DMS53 treated with DMSO at 0.1 percent for 48 hours (cell line): ENCODE measurements at regions not wholly inside any gene's neighbourhood (a gene's known extent, or its start where the extent isn't known, plus 50 kb on each side); places are given as distances from the start of the nearest gene placed in this dataset.

Experiments used
- DNase-seq: peaks from one replicate; lab custom pipeline; 2025; ENCODE audit not compliant: unreplicated experiment; lab: John Stamatoyannopoulos, UW

DNA sequence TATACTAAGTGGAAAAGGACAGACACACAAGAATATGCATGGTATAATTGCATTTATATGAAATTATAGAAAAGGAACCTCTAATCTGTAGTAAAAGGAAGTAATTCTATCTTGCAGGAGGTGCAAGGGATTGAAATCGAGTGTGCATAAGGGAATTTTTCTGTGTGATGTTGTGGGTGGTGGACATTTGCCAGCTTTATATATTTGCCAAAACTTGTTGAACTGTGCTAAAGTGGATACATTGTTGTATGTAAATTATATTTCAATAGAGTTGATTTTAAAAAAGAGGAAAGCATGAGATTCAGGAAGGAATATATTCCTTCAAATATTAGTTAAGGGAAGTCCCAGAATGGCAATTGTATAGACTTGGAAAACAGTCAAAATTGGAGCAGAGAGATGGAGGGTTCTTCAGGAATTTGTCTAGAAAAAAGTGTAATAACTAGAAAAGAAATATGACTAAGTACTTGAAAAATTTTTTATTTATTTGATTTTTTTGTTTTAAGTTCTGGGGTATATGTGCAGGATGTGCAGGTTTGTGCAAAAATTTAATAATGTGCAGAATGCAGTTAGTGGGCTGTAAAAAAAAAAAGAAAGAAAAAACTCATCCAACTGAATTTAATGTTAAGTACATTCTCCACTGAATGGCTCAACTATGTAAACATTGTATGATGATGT, 96.1 kb downstream of the ARL4A start:
- no peak for DNase-seq

DNA sequence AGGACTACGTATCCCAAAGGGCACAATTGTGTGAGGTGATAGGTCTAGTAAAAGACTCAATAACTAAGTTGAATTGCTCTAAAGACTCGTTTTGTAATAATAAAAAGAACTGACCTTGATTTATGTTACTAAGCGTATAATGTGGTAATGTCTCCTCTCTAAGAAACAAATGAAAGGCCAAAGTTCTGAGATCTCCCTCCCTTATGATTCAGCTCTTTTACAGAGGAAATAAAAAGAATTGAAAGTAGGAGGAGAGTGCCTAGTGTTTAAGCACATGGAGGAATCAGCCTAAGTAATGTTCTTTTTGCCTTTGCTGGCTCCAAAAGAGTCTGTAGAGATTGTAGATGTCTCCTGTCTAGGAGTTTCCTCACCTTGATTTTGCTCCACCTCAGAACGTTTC, 98.0 kb downstream of the ARL4A start:
- no peak for DNase-seq

DNA sequence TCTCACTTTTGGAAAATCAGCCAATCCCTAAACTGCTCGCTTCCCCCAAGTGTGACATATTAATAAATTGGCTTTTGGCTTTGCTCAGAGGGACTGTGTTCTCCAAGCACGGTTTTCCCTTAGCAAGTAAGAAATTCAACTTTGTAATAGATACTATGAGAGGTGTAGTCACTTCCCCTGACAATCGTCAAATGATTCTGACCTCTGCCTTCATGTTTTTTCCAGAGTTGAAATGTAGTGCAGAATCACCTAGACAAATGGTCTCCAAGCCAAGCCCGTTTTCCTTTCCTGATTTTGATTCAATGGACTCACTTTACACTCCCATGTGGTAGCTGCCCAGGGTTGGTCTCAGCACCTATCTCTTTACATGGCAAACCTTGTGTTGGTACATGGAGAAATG, 99.1 kb downstream of the ARL4A start:
- no peak for DNase-seq

DNA sequence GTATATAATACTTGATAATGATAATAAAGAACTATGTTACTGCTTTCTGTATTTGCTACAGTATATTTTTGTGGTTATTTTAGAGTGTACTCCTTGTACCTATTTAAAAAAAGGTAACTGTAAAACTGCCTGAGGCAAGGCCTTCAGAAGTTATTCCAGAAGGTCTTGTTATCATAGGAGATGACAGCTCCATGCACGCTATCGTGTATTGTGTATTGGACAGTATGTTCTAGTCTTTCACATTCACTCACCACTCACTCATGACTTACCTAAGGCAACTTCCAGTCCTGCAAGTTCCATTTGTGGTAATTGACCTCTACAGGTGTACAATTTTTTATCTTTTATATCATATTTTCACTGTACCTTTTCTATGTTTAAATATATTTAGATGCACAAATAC, 100.7 kb downstream of the ARL4A start:
- no peak for DNase-seq

DNA sequence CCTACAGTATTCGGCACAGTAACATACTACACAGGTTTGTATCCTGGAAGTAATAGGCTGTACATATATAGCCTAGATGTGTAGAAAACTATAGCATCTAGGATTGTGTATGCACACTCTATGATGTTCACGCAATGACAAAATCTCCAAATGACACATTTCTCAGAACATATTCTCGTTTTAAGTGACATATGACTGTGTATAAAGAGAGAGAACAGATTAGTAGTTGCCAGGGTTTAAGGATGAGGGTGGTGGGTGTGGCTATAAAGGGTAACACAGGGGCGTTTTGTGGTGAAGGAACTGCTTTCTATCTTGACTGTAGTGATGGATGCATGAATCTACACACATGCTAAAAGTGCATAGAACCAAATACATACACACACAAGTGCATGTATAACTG, 101.2 kb downstream of the ARL4A start:
- no peak for DNase-seq

DNA sequence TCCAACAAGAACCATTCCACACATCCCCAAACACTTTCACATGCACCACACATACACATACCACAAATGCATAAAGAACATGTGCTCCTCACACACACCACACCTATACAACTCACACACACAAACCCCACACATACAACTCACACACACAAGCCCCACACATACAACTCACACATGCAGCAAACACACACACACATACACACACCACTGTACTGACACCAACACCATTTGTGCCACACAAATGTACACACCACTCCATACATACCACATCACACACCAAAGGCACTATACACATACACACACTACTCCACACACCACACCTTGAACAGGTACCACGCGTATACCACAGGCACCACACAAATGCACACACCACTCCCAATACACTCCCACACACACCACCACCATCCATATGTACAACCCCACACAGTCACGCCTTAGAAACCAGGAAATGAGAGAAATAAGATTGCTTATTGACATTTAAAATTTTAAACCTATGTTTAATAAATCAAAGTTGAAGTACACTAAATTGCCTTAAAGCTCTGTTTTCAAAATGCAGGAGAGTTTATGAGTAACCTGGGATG, 107.4 kb downstream of the ARL4A start:
- no peak for DNase-seq

DNA sequence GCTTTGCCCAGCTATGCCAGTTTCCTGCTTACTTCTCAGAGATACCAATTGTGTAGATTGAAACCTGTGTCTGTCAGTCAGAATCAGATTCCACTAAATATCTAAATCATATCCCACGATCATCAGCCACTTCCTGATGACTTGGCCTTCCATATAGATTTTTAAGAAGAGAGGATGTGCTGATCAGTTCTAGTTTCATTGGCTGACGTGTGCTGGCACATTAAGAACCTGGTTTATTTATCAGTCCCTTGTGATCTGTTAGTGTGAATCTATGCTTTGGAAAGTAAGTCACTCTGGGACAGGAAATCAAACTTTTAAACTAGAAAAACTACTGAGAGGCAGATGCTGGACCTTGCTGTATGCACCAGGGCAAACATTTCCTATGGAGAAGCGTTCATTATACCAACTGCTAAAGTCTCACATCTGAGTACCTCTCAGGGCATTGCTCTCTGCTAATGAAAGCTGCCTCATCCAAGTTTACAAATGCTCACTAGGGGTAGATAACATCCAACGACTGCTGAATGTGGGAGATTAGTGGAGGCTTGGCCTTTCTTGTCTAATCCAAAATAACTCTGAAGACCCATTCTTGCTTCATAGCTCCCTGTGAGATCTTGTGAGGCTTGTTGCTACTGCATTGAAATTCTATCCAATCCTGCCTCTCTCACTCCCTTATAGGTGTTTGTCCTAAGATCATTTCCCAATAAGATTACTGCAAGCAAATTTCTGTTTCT, 109.1 kb downstream of the ARL4A start:
- no peak for DNase-seq

DNA sequence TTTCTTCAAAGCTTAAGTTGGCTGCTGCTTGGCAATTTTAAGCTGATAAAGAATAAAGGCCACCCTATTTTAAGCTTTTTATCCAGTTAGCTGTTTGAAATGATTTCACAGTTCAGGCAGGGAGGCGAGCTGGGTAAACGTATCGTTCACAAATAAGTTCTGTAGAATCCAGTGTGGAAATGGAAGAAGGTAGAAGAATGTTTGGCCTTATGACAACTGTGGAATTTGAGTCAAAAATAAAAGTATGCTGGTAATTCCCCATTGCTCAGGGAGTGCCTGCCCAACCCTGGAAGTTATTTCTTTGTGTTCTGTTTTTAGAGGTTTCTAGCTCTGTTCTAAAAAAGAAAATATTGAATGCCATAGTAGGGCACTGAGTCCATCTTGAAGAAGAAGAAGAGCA, 113.1 kb downstream of the ARL4A start:
- no peak for DNase-seq

DNA sequence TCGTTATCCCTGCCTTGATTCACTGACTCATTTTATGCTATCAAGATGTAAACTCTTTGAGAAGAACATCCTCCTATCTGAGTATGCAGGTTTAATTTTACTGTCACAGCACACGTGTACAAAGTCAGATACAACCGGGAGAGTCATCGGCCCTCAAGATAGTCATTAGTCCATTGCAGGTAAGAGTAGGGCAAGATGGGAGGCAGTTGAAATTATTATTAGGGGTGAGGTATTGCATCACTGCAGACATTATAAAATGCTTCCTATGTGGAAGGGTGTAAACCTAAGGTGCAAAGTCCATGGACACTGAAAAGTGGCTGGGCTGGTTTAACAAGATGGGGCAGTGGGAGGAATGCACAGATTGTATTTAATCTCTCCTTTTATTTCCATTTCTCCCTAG, 113.7 kb downstream of the ARL4A start:
- peak; percentile 84 for DNase-seq

DNA sequence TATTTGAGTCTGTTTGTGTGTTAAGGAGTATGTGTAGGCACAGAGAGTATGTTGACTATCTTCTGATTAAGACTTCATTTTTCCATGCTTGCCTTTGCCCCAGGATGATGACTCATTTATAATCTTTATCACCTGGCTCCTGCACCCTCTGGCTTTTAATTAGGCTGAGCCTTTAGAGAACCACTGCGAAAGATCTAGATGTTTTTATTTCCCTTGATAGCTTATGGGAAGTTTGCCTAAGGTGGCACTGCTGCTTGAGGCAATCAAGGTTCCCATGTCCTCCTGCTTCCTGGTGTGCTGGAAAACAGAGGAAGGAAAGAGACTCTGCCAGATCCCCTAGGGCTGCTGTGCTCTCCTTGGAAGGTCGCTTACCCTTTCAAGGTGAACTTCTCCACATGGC, 114.6 kb downstream of the ARL4A start:
- peak; percentile 13 for DNase-seq

DNA sequence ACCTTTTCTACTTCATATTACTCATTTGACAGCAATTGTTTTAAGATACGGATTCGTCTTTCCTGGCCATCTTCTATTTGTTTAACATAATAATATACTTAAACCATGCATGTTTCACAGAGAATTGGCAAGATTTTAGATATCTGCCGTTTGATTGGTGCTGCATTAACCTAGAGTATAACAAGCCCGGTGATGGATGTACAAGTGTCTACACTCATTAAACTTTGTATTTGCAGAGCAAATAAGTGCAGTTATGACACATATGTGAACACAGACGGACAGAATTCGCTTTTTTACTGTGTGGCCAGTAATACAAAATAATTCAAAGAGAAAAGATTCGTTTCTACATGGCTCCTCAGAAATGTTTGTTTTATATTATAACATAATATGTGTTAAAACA, 116.1 kb downstream of the ARL4A start:
- peak; percentile 33 for DNase-seq

DNA sequence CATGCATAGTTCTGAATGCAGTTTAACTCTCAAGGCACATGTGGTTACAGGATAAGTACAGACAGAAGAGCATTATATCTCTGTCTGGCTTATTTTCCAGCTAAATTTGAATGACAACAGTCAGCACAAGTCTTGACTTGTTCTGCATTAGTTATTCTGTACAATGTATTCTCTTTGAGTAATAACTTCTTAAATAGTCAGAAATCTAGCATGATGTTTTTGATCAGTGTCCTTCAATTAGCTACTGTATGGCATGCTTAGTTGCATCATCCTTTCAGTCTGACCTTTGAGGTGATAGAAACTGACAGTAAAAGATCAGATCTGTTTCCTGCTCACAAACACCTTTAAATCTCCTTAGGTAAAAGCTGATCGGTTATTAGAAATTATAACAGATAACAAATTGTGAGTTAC, 118.1 kb downstream of the ARL4A start:
- no peak for DNase-seq

DNA sequence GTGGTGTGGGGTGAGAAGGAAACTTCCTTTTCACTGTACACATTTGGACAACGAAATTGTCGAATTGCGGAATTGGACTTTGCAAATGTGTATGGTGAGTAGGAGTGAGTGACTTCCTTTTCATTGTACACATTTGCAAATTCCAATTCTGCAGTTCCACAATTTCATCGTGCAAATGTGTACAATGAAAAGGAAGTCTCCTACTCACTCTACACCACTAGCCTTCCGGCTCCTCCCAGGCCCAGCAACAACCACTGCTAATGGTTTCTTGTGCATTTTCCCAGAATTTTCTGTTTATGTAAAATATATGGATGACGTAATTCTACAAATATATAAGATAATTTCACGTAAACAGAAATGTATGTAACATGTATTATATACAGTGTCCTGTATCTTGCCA, 118.5 kb downstream of the ARL4A start:
- no peak for DNase-seq

DNA sequence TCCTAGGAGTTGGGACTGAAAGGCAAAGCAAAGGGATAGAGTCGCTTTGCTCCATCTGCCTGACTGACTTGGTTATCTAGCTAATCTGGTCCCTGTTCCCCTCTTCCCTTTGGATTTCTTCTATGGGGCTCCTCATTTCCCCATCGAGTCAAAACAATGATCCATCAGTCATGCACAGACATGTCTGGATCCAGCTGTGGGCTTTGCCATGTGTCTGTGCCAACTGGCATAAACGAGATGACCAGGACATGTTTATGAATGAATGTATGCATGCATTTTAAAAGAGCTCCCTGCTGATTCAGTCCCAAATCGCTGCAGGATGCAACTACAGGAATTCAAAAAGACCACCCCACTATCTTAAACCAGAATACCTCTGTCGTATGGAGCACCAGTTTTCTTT, 122.0 kb downstream of the ARL4A start:
- DNase-seq: no peak

DNA sequence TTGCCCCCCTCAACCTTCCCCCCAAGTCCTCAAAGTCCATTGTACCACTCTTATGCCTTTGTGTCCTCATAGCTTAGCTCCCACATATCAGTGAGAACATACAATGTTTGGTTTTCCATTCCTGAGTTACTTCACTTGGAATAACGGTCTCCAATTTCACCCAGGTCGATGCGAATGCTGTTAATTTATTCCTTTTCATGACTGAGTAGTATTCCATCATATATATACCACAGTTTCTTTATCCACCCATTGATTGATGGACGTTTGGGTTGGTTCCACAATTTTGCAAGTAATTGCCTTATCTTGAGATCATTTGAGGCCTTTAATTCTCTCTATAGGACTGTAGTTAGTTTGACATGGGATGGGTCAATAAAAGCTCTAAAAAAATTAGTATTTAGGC, 124.7 kb downstream of the ARL4A start:
- DNase-seq: no peak

DNA sequence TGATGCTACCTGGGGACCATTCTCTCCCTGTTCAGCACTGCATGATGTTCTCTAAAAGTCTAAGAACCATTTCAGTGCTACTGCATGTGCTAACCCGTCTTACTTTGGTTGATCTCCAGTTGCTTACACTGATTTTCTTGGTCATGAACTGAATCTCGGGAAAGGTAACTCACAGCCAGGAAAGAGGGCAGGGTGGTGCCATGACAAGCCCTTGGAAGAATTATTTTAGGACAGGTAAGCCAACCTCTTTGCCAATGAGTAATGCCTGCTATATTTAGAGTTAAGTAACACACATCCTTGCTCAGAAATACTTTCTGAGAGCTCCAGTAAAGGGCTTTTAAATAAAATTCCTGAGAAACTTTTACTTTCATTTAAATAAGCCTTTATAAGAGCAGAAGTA, 126.7 kb downstream of the ARL4A start:
- DNase-seq: no peak

DNA sequence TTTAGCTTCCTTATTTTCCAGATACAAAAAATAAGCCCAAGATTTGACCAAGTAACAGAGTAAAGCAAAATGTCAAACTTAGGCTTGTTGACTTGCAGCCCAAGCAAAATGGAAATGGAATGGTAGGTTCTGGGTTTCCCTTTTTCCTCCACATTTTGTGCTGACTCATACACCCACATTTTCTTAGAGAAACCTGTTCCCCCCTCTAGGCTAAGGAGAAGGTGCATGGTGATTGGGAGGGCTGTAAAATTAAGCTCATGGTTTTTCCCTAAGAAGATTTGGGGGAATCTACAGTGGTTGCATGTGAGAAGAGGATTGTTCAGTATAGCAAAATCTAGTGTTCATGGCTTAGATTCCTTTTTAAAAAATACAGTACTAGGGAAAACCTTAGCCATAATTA, 127.4 kb downstream of the ARL4A start:
- DNase-seq: no peak

DNA sequence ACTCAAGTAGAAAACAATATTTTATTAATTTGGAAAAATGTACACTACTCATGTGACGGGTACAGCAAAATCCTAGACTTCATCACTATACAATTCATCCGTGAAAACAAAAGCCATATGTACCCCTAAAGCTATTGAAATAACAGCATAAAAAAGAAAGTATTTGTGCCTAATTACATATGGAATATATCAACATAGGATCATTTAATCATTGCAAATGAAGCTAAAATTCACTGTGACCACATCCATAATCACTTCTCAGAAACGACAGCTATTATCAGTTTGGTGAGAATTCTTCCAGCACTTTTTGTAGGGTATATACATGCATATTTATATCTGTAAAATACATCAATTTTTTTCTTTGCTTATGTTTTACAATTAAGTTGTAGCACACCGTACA, 128.0 kb downstream of the ARL4A start:
- DNase-seq: no peak

DNA sequence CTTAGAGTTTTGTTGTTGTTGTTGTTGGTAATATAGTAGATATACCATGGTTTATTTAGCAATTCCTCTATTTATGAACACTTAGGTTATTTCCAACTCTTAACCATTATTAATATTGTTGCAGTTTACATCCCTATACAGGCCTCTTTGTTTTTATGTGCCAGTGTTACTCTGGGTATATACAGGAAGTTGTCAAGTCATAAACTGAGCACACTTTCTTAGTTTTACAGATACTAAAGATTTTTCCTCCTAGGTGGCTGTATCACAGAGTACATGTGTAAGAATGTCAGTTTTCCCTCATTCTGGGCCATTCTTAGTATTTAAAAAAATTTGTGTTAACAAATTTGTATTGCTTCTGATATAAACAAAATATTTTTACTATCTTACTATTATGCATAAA, 128.4 kb downstream of the ARL4A start:
- DNase-seq: no peak

DNA sequence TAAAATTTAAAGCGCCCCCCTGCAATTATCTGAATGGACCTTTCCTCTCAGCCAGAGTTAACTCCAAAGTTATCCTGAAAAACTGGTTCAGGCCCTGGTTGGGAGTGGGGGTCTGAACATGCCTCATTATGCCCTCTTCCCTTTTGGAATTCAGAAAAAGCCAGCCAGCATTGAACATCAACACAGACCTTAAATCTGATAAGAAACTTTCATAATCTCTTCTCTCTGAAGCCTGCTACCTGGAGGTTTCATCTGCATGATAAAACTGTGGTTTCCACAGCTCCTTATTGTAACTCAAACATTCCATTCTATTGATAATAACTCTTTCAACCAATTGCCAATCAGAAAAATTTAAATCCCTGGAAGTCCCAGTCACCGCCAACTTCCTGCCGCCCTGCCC, 133.3 kb downstream of the ARL4A start:
- DNase-seq: no peak

DNA sequence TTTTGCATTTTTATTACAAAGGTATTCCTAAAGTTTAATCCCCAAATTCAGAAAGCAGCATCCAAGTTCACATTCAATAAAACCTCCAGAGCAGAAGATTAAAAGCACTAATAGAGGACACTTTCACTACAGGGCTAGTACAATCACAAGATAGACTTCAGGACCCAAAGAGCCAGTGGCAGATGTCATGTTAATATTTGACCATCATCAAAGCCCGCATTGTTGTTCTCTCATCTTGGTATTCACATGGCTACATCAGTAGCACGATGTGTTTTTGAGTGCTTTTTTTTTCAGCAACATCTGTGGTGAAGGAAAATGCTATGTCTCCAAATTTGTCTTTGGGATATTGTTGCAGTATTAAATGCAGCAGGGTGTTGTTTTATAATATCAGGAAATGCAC, 134.3 kb downstream of the ARL4A start:
- peak; percentile 27 for DNase-seq

DNA sequence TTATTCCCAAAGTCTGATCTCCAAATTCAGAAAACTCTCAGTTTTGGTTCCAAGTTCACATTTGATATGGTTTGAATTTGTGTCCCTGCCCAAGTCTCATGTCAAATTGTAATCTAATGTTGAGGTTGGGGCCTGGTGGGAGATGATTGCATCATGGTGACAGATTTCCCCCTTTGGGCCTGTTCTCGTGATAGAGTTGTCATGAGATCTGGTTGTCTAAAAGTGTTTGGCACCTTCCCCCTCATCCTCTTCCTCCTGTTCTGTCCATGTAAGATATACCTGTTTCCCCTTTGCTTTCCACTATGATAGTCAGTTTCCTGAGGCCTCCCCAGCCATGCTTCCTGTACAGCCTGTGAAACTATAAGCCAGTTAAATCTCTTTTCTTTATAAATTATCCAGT, 138.6 kb downstream of the ARL4A start:
- DNase-seq: no peak
